Upper lobe of left lung (tissue), 4 donors: ENCODE measurements at regions not wholly inside any gene's neighbourhood (a gene's known extent, or its start where the extent isn't known, plus 50 kb on each side); places are given as distances from the start of the nearest gene placed in this dataset.

Experiments
- CTCF ChIP-seq, 6 experiments: fragments of 450-650 bp in 4 of 6; fragments of 200-600 bp in 2 of 6; sonication (generic) in 2 of 6; IDR thresholded peaks; one replicate each; pipeline ENCODE4 v1.5.1; 2016 to 2019; ENCODE audit warnings: antibody characterized with exemption in 6 of 6
- EP300 ChIP-seq, 4 donors: sonication (generic); formaldehyde crosslinking; IDR thresholded peaks; one replicate each; pipeline ENCODE4 v1.5.1; 2017; ENCODE audit warnings: antibody characterized with exemption in 4 of 4, control low read depth in 2 of 4
- POLR2AphosphoS5 ChIP-seq, 2 donors: sonication (generic); formaldehyde crosslinking; IDR thresholded peaks; one replicate each; pipeline ENCODE4 v1.5.1; 2017; ENCODE audit warnings: antibody characterized with exemption in 2 of 2

- TF ChIP-seq EP300 (IDR thresholded peaks at IDR 0.05) (no peak), CTCF (IDR thresholded peaks at IDR 0.05) (no peak), POLR2AphosphoS5 (IDR thresholded peaks at IDR 0.05) (no peak)
Observed at GRCh38 chr4:10172278-10172921, 55.8 kb upstream of the WDR1 start.
